IMR-90 (cell line): ENCODE measurements at regions not wholly inside any gene's neighbourhood (a gene's known extent, or its start where the extent isn't known, plus 50 kb on each side); places are given as distances from the start of the nearest gene placed in this dataset.

Source experiments
- ATAC-seq: fragments of 200-7000 bp; cut with Tn5 transposase; 2 replicates; pipeline ENCODE4 v1.9.1; 2020; ENCODE audit warnings: low read depth, mild to moderate bottlenecking, moderate library complexity
- BruUV-seq: library from RNA; stranded (reverse); fragments of 400-500 nt; replicated peaks from 2 replicates; lab custom pipeline; 2021; lab: Mats Ljungman, UMichigan
- CTCF ChIA-PET: fragments of 300-600 bp; formaldehyde crosslinking; extraction: SDS; loops from one replicate; lab custom pipeline; 2021; ENCODE audit warnings: antibody characterized with exemption; lab: Yijun Ruan, JAX
- POLR2A ChIA-PET: fragments of 300-600 bp; sonication (Branson Sonifier 250); formaldehyde crosslinking; loops from one replicate; lab custom pipeline; 2022; ENCODE audit warnings: antibody characterized with exemption; ENCODE audit not compliant: unreplicated experiment; lab: Charles Lee
- DNase-seq: peaks from one replicate; pipeline ENCODE4 v3.0.0; 2013
- H2AFZ ChIP-seq: replicated peaks from 2 replicates; pipeline ENCODE3; 2013; ENCODE audit warnings: low read length, mild to moderate bottlenecking; ENCODE audit not compliant: poor library complexity
- H2AK5ac ChIP-seq: 2 replicates; pipeline ENCODE4 v1.6.1; 2013; ENCODE audit warnings: low read depth, low read length, inconsistent platforms
- H2AK9ac ChIP-seq: replicated peaks from 2 replicates; pipeline ENCODE3; 2013; ENCODE audit warnings: mild to moderate bottlenecking, low read depth, low read length, moderate library complexity; ENCODE audit not compliant: poor library complexity
- H2BK120ac ChIP-seq: 2 replicates; pipeline ENCODE4 v1.6.1; 2013; ENCODE audit warnings: low read depth, low read length, inconsistent platforms
- H2BK15ac ChIP-seq: 3 replicates; pipeline ENCODE4 v1.6.1; 2013; ENCODE audit warnings: low read depth, low read length, inconsistent platforms
- H2BK20ac ChIP-seq: 2 replicates; pipeline ENCODE4 v1.6.1; 2013; ENCODE audit warnings: low read depth, mild to moderate bottlenecking, inconsistent platforms, low read length, moderate library complexity
- H2BK5ac ChIP-seq: 2 replicates; pipeline ENCODE4 v1.6.1; 2013; ENCODE audit warnings: mild to moderate bottlenecking, low read depth, low read length, inconsistent platforms; ENCODE audit not compliant: poor library complexity, severe bottlenecking
- H3K14ac ChIP-seq: replicated peaks from 2 replicates; pipeline ENCODE4 v1.6.1; 2013; ENCODE audit warnings: low read depth, low read length, inconsistent platforms
- H3K18ac ChIP-seq: 2 replicates; pipeline ENCODE4 v1.6.1; 2013; ENCODE audit warnings: low read depth, low read length, control low read depth
- H3K23ac ChIP-seq: 2 replicates; pipeline ENCODE4 v1.6.1; 2013; ENCODE audit warnings: low read depth, low read length, inconsistent platforms
- H3K27ac ChIP-seq: 2 replicates; pipeline ENCODE4 v1.5.1; 2013; ENCODE audit warnings: mild to moderate bottlenecking, control low read depth, low read length; ENCODE audit not compliant: insufficient read depth
- H3K27me3 ChIP-seq: 2 replicates; pipeline ENCODE4 v1.6.1; 2013; ENCODE audit warnings: low read length; ENCODE audit not compliant: control insufficient read depth, insufficient read depth
- H3K36me3 ChIP-seq: 2 replicates; pipeline ENCODE4 v1.6.1; 2013; ENCODE audit warnings: low read length, mixed read lengths; ENCODE audit not compliant: control insufficient read depth, insufficient read depth
- H3K4ac ChIP-seq: 2 replicates; pipeline ENCODE4 v1.6.1; 2013; ENCODE audit warnings: low read depth, low read length, inconsistent platforms
- H3K4me1 ChIP-seq: 2 replicates; pipeline ENCODE4 v1.6.1; 2013; ENCODE audit warnings: low read length, mixed read lengths; ENCODE audit not compliant: control insufficient read depth, insufficient read depth
- H3K4me2 ChIP-seq: 2 replicates; pipeline ENCODE4 v1.6.1; 2013; ENCODE audit warnings: low read depth, mild to moderate bottlenecking, control low read depth, low read length, moderate library complexity
- H3K4me3 ChIP-seq: 2 replicates; pipeline ENCODE4 v1.5.1; 2013; ENCODE audit warnings: low read depth, mild to moderate bottlenecking, control low read depth, low read length, moderate library complexity; ENCODE audit not compliant: insufficient read depth
- H3K56ac ChIP-seq: 2 replicates; pipeline ENCODE4 v1.6.1; 2013; ENCODE audit warnings: low read length, inconsistent platforms; ENCODE audit not compliant: insufficient read depth; ENCODE audit errors: extremely low read depth
- H3K79me1 ChIP-seq, 2 experiments: 2 replicates each; pipeline ENCODE4 v1.6.1; 2013; ENCODE audit warnings: low read length in 2 of 2, inconsistent platforms in 1 of 2, low read depth in 1 of 2
- H3K9ac ChIP-seq: 2 replicates; pipeline ENCODE4 v1.6.1; 2013; ENCODE audit warnings: low read depth, low read length, control low read depth
- H3K9me1 ChIP-seq: 2 replicates; pipeline ENCODE4 v1.6.1; 2013; ENCODE audit warnings: low read length, inconsistent platforms; ENCODE audit not compliant: insufficient read depth
- H3K9me3 ChIP-seq: 2 replicates; pipeline ENCODE4 v1.6.1; 2013; ENCODE audit warnings: low read length; ENCODE audit not compliant: control insufficient read depth, insufficient read depth
- H4K20me1 ChIP-seq: 2 replicates; pipeline ENCODE4 v1.6.1; 2013; ENCODE audit warnings: low read length, inconsistent platforms; ENCODE audit not compliant: insufficient read depth
- H4K5ac ChIP-seq: 2 replicates; pipeline ENCODE4 v1.6.1; 2013; ENCODE audit warnings: mild to moderate bottlenecking, low read depth, low read length, control low read depth
- H4K8ac ChIP-seq, 2 experiments: 2 replicates each; pipeline ENCODE4 v1.6.1; 2013; ENCODE audit warnings: low read depth in 2 of 2, low read length in 2 of 2, control low read depth in 1 of 2, inconsistent platforms in 1 of 2
- H4K91ac ChIP-seq: 2 replicates; pipeline ENCODE4 v1.6.1; 2013; ENCODE audit warnings: low read depth, low read length, inconsistent platforms; ENCODE audit not compliant: insufficient read depth
- BHLHE40 ChIP-seq: fragments of 150-350 bp; IDR thresholded peaks from 2 replicates; pipeline ENCODE4 v1.6.1; 2016; ENCODE audit warnings: mild to moderate bottlenecking, low read depth, low read length
- CEBPB ChIP-seq: IDR thresholded peaks from 2 replicates; pipeline ENCODE4 v1.6.1; 2012; ENCODE audit warnings: low read depth, low read length, improper control_type of control experiment
- CHD1 ChIP-seq: IDR thresholded peaks from 2 replicates; pipeline ENCODE4 v1.6.1; 2012; ENCODE audit warnings: low read depth, low read length, improper control_type of control experiment
- FOS ChIP-seq: fragments of 150-350 bp; IDR thresholded peaks from 2 replicates; pipeline ENCODE4 v1.6.1; 2016; ENCODE audit warnings: low read depth, low read length
- MAFK ChIP-seq: IDR thresholded peaks from 2 replicates; pipeline ENCODE4 v1.6.1; 2012; ENCODE audit warnings: low read depth, low read length, improper control_type of control experiment
- MAZ ChIP-seq: IDR thresholded peaks from 2 replicates; pipeline ENCODE4 v1.6.1; 2012; ENCODE audit warnings: low read depth, mild to moderate bottlenecking, low read length, improper control_type of control experiment, moderate library complexity, borderline replicate concordance
- MXI1 ChIP-seq: IDR thresholded peaks from 2 replicates; pipeline ENCODE4 v1.6.1; 2012; ENCODE audit warnings: low read depth, mild to moderate bottlenecking, low read length, moderate library complexity, borderline replicate concordance
- NFE2L2 ChIP-seq: fragments of 150-350 bp; IDR thresholded peaks from 2 replicates; pipeline ENCODE4 v1.6.1; 2016; ENCODE audit warnings: low read depth, mild to moderate bottlenecking, low read length
- POLR2A ChIP-seq: IDR thresholded peaks from 2 replicates; pipeline ENCODE4 v1.6.1; 2012; ENCODE audit warnings: mild to moderate bottlenecking, low read depth, low read length
- RAD21 ChIP-seq: IDR thresholded peaks from 2 replicates; pipeline ENCODE4 v1.6.1; 2012; ENCODE audit warnings: low read length, improper control_type of control experiment
- RCOR1 ChIP-seq: IDR thresholded peaks from 2 replicates; pipeline ENCODE4 v1.6.1; 2012; ENCODE audit warnings: mild to moderate bottlenecking, low read length, improper control_type of control experiment; ENCODE audit not compliant: insufficient replicate concordance
- RFX5 ChIP-seq: IDR thresholded peaks from 2 replicates; pipeline ENCODE4 v1.8.0; 2012; ENCODE audit warnings: low read depth, mild to moderate bottlenecking, low read length, moderate library complexity
- SMC3 ChIP-seq: fragments of 150-350 bp; IDR thresholded peaks from 2 replicates; pipeline ENCODE4 v1.6.1; 2016; ENCODE audit warnings: low read depth, mild to moderate bottlenecking, antibody characterized with exemption, low read length, moderate library complexity
- WGBS, 2 experiments: methylation state at CpG; one replicate each; pipeline versions ENCODE4 v1.1.5 to v1.1.7; 2013; ENCODE audit warnings: missing lambda C conversion rate in 2 of 2; ENCODE audit not compliant: insufficient read length in 1 of 2; ENCODE audit errors: extremely low coverage in 2 of 2; 5-methylcytosine and 5-hydroxymethylcytosine counted together
- dilution Hi-C: fragments of 300-500 bp; cut with HindIII; formaldehyde crosslinking; loops from one replicate; pipeline ENCODE4 v1.14.3; 2018; ENCODE audit warnings: low sequenced_read_pairs; ENCODE audit not compliant: unreplicated experiment
- in situ Hi-C: fragments of 300-500 bp; cut with MboI; formaldehyde crosslinking; loops from 3 replicates; pipeline ENCODE4 v1.14.3; 2019; ENCODE audit warnings: low sequenced_read_pairs, inconsistent platforms, mixed read lengths
- intact Hi-C: fragments of 100-400 bp; cut with micrococcal nuclease; formaldehyde crosslinking; loops from 2 replicates; pipeline ENCODE4 v1.10.0; 2022
- TF ChIP-seq, protein P1 (sequence below): conservative IDR thresholded peaks from 2 replicates; pipeline ENCODE4 v1.5.1; 2012; ENCODE audit warnings: mild to moderate bottlenecking, low read depth, low read length, improper control_type of control experiment
- TF ChIP-seq, protein P2 (sequence below): fragments of 150-350 bp; IDR thresholded peaks from 2 replicates; pipeline ENCODE4 v1.6.1; 2016; ENCODE audit warnings: low read depth, mild to moderate bottlenecking, low read length, moderate library complexity, borderline replicate concordance
- TF ChIP-seq, protein P3 (sequence below): fragments of 150-350 bp; IDR thresholded peaks from 2 replicates; pipeline ENCODE4 v1.6.1; 2017; ENCODE audit warnings: mild to moderate bottlenecking, antibody characterized with exemption, low read length, low read depth

DNA sequence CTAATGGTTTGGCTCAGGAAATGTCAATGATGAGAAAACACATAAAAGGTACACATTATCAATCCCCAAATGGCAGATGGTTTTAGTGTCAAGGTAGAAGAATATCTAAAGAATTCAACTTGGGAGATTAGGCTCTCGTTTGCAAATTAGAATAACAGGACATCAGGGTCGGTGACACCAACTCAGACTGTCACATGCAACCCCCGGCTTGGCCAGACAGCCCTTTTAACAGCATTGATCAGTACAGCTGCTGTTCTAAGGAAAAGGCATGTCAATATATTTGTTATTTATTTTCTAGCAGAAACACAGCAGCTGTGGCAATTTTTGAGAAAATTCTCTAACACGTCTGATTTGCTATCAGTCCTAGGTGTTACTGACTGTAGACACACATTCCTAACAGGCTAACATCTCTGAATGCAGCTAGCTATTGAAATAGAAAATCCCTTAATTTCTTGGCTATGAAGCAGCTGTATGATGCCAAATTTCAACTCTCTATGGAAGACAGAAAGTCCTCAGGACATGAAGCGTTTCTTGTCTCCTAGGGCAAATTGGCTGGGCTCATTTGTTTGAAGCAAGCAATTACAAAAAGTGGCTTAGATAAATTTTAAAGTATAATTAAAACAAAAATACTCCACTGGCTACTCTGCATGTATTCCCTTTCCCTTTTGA is 269.0 kb upstream of the CXXC4 start:
- Histone ChIP-seq H4K91ac (no peak overlapping the region), H4K5ac (no peak overlapping the region), H3K14ac (no peak overlapping the region), H3K4me1 (no peaks in the 10 kb centered on the region), H3K4me2 (no peak overlapping the region), H3K9me3 (no peaks in the 10 kb centered on the region; the same call in 1 of the 2 replicates), H3K27me3 (no peaks in the 10 kb centered on the region), H2AK9ac (no peak overlapping the region), H3K4ac (no peak overlapping the region), H3K23ac (no peak overlapping the region), H2AFZ (no peak overlapping the region), H3K56ac (no peak overlapping the region), H3K9ac (no peak overlapping the region), H2BK20ac (no peak overlapping the region), H2BK5ac (no peak overlapping the region), H4K8ac (no peak overlapping the region), H2BK120ac (no peak overlapping the region), H4K20me1 (no peaks in the 10 kb centered on the region), H3K18ac (no peak overlapping the region), H2BK15ac (no peak overlapping the region), H3K27ac (no peak overlapping the region), H3K9me1 (no peaks in the 10 kb centered on the region), H3K4me3 (no peak overlapping the region), H2AK5ac (no peak overlapping the region), H3K36me3 (no peaks in the 10 kb centered on the region), H3K79me1 (no peaks in the 10 kb centered on the region)
- in situ Hi-C loops: no loop called here
- no peak for TF ChIP-seq MXI1
- no peak for TF ChIP-seq CHD1
- TF ChIP-seq, protein P1, sequence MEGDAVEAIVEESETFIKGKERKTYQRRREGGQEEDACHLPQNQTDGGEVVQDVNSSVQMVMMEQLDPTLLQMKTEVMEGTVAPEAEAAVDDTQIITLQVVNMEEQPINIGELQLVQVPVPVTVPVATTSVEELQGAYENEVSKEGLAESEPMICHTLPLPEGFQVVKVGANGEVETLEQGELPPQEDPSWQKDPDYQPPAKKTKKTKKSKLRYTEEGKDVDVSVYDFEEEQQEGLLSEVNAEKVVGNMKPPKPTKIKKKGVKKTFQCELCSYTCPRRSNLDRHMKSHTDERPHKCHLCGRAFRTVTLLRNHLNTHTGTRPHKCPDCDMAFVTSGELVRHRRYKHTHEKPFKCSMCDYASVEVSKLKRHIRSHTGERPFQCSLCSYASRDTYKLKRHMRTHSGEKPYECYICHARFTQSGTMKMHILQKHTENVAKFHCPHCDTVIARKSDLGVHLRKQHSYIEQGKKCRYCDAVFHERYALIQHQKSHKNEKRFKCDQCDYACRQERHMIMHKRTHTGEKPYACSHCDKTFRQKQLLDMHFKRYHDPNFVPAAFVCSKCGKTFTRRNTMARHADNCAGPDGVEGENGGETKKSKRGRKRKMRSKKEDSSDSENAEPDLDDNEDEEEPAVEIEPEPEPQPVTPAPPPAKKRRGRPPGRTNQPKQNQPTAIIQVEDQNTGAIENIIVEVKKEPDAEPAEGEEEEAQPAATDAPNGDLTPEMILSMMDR: no peak
- TF ChIP-seq RCOR1: no peak
- no peak for TF ChIP-seq CEBPB
- TF ChIP-seq SMC3: no peak
- TF ChIP-seq RFX5: no peak
- no peak for TF ChIP-seq POLR2A
- TF ChIP-seq, protein P2, sequence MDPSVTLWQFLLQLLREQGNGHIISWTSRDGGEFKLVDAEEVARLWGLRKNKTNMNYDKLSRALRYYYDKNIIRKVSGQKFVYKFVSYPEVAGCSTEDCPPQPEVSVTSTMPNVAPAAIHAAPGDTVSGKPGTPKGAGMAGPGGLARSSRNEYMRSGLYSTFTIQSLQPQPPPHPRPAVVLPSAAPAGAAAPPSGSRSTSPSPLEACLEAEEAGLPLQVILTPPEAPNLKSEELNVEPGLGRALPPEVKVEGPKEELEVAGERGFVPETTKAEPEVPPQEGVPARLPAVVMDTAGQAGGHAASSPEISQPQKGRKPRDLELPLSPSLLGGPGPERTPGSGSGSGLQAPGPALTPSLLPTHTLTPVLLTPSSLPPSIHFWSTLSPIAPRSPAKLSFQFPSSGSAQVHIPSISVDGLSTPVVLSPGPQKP: no peak
- TF ChIP-seq MAZ: no peak
- TF ChIP-seq, protein P3, sequence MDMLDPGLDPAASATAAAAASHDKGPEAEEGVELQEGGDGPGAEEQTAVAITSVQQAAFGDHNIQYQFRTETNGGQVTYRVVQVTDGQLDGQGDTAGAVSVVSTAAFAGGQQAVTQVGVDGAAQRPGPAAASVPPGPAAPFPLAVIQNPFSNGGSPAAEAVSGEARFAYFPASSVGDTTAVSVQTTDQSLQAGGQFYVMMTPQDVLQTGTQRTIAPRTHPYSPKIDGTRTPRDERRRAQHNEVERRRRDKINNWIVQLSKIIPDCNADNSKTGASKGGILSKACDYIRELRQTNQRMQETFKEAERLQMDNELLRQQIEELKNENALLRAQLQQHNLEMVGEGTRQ: no peak
- TF ChIP-seq MAFK: no peak
- TF ChIP-seq BHLHE40: no peak
- no peak for TF ChIP-seq FOS
- TF ChIP-seq RAD21: no peak
- no peak for TF ChIP-seq NFE2L2
- no TSS peak for BruUV-seq
- dilution Hi-C loops: no loop called here
- no peak for ATAC-seq
- ChIA-PET POLR2A (no interaction called here), CTCF (no interaction called here)
- intact Hi-C loops: no loop called here
- WGBS, 2 experiments: no CpG with 5 or more reads among the region's 5 CpGs
- no peak for DNase-seq
